ENCODE measurements at regions not wholly inside any gene's neighbourhood (a gene's known extent, or its start where the extent isn't known, plus 50 kb on each side); places are given as distances from the start of the nearest gene placed in this dataset.
"Not testable (repeated sequence)": the region's sequence is repeated elsewhere in the genome, so short reads cannot be mapped to it uniquely, and the experiment has no call there.

DNA sequence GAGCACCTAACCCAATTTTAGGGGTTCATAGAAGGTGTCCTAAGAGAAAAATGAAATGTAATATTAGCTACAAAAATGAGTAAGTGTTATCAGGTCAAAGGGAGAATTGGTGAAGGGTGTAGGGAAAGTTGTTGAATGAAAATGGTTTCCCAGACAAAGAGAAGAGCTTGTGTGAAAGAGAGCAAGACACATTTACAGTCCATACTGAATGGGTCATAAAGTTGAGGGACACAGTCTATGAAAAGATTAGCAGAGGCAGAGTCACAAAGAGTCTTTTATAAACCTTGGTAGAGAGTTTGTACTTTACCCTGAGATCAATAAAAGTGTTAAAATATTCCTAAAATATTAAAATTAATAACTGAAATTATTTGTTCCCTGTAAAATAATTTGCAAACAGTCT, 759.4 kb downstream of the DIAPH3 start:
- no peak for DNase-seq (ENCODE audit: low read depth)

DNA sequence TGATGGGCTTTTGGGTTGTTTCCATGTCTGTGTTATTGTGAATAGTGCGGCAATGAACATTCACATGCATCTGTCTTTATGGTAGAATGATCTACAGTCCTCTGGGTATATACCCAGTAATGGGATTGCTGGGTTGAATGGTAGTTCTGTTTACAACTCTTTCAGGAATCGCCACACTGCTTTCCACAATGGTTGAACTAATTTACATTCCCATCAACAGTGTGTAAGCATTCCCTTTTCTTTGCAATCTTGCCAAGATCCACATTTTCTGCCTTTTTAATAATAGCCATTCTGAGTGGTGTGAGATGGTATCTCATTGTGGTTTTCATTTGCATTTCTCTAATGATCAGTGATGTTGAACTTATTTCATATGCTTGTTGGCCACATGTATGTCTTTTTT, 756.5 kb downstream of the DIAPH3 start:
- not testable (repeated sequence) for DNase-seq (ENCODE audit: low read depth)

DNA sequence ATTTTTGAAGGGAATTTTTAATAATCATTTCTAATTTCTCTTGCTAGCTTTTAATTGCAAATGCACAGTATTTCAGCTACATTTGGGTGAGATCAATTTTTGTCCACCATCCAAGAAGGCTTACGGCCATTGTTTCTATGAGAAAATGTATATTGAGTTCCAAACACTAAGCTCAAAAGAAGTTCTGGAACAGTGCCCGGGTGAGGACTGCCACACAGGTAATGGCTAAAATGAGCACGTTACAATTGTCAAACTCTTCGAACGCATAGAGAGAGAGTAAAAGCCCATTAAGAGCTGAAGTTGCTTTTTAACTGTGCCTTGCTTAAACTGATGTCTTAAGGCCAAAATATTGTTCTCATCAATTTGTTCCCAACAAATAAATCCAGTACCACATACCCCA, 755.0 kb downstream of the DIAPH3 start:
- DNase-seq (ENCODE audit: low read depth) = no peak

DNA sequence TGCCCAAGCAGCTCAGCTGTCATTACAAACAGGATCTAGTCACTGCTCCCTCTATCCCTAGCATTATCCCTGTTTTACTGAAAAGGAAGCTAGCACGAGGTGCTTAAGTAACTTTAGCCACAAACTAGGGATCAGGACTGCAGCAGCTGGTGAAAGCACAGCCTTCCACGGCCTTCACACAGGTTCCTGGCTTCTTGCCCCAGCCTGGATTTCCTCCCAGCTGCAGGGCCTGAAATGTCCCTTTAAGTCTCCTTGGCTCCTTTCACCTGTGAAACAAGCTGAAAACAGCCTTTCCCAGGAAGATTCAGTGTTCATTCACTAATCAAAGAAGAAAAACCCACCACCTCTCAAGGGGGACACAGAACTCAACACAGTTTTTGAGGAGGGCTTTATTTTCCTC, 754.5 kb downstream of the DIAPH3 start:
- no peak for DNase-seq (ENCODE audit: low read depth)

DNA sequence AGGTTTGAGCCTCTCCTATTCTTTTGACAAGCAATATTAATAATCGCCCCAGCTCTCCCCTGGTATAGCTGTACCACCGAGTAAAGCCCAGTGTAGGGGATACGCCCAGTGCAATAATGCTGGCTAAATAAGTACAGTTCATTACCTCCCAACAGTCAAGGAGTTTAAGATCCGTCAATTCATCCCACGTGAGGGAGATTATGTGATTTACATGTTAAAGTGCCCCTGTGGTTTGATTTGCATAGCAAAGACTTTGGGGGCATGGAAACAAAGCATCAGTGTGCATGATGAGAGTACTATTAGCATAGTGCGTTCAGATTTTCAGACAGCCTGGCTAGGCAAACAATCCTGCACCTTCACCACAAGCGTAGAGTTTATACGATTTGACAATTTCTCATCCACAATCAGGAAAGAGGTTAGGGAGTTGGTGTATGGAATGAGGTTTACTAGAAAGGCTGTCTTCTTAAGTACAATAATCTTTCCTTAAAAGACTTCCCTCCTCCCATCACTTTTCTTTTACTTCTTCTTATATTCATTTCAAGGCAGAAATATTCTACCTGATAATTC, 754.0 kb downstream of the DIAPH3 start:
- DNase-seq (ENCODE audit: low read depth) = no peak

DNA sequence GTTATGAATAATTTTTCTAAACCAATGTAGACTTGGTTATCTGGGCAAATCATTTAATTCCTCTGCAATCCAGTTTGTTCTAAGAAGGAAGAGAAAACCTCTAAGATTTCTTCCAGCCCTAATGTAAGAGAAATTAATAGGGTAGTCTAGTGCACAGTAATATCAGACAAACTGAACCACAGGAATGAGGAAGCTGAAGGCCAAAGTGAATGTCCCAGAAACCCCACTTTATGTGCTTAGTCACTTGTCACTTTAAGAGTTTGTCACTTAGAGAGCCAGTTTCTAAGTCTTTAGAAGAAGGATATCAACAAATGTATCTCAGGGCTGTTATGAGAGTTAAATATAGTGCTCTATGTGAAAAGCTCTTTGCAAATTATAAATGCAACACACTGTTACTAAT, 750.6 kb downstream of the DIAPH3 start:
- DNase-seq (ENCODE audit: low read depth) = peak; percentile 30

DNA sequence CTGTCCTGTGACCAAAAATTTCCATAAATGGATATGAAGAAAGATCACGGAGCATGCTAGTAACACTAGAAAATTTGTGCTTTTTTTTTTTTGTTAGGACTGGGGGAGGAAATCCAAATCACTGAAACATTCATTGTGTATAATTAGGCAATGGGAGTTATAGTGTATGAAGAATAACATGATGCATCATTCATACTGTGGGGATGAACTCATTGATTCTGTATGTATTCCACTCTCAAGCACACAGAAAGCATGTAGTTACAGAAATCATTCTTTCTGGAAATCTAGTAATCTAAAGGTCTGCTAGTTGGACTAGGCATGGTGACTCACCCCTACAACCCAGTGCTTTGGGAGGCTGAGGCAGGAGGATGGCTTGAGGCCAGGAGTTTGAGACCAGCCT, 749.7 kb downstream of the DIAPH3 start:
- no peak for DNase-seq (ENCODE audit: low read depth)

DNA sequence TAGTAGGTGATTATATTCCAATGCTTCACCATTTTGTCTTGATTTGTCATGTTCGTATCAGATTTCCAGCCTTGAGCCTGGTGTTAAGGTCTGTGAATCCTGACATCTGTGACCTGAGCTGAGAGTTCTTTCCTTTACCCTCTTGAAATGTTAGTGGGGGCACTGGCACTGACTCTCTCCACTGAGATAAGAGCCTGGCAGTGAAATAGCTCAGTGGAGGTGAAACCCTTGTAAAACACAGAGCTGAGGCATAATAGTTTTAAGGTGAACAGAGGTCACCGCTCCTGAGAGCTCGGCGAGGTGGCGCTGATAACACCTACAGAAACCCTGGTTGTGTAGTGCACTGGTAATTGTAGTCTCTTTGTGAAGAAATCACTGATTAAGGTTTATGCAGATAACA, 748.2 kb downstream of the DIAPH3 start:
- DNase-seq (ENCODE audit: low read depth) = no peak

DNA sequence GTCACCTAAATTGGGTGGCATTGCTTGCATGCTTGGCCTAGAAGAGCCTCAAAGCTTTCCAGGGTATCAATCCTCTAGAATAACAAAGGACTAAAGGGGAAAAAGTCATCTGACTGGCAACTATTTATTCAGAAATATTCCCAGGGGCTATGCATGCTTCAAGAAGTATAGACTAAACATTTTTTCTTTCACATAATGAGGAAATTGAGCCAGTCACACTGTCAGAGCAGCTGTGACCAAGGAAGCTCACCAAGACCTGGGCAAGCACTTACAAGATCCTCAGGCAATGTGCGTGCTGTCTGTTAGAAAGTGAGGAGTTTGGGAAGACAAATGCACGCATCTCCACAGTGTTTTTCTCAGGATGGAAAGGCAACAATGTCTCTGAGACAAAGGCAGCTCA, 747.2 kb downstream of the DIAPH3 start:
- DNase-seq (ENCODE audit: low read depth) = no peak

DNA sequence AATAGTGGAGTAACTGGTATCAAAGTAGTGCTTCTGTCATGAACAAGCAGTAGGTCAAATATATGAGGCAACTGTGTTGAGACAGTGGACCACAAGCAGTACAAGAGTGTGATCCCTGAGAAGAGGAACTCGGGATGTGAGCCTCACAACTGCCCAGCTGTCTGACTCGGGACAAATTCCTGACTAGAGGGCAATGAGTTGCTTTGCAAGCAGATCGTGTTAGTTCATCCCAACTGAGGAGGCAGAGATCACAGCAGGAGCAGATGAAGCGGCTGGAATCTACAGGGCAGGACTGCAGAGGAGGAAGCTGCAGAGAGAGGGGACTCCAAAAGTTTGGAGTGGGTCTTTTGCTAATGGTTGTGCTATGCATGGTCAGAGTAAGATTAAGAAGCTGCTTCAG, 741.1 kb downstream of the DIAPH3 start:
- DNase-seq (ENCODE audit: low read depth) = no peak

DNA sequence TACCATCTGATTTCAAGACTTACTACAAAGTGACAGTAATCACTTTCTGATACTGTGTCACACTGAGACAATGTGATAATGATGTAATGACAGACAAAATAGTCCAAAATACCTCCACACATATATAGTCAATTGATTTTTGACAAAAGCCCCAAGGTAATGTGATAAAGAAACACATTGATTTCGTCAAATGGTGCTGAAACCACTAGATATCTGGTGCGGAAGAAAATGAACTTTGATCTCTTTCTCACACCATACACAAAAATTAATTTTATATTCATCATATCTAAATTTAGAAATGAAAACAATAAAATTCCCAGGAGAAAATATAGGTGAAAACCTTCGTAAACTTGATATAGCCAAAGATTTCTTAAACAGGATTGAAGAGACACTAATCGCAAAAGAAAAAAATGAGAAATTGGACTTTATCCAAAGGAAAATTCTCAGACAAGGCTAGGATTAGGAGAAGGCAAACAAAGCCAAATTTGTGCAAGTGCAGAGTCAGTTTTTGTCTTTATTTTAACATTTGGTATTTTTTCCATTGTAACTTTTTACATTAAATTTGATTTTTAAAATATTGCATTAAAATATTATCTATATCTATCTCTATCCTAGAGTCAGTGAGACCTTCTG, 739.9 kb downstream of the DIAPH3 start:
- no peak for DNase-seq (ENCODE audit: low read depth)

DNA sequence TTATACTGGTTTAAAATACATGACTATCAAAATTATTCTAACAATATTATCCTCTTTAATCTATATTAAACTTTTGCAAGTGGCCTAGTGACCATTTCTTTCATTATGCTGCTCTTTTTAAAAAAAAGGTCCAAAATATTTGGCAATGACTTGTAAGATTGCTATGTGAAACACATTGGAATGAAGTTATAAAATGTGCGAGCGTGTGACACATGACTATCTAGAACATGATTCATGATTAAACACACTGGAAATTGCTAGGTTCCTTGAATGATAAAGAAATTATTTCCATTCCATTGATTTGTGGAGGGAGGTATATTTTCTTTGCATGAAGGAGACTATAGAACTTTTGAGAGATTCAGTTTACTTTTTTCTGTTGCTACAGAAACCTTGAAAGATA, 739.1 kb downstream of the DIAPH3 start:
- DNase-seq (ENCODE audit: low read depth) = no peak

DNA sequence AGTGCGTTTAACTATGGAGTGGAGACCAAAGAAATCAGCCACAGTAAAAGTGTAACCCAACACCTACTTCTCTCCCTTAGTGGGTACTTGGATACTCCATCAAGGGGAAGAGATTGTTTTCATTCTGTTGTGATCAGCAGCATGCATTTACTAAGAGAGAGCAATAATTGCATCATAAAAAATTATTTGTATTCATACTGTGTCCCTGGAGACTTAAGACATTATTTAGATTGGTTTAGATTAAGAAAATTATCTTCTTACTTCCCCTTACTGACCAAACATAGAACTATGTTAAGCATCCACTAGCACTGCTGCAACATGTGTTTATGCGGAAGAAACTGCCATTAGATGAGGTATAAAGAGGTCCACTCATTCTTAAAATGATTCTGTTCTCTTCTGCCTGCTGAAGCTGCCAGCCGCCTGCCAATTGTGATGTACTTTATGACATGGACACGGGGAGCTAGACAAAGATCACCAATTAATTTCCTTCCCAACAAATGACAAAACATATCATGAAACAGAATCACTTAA, 738.5 kb downstream of the DIAPH3 start:
- DNase-seq (ENCODE audit: low read depth) = no peak

DNA sequence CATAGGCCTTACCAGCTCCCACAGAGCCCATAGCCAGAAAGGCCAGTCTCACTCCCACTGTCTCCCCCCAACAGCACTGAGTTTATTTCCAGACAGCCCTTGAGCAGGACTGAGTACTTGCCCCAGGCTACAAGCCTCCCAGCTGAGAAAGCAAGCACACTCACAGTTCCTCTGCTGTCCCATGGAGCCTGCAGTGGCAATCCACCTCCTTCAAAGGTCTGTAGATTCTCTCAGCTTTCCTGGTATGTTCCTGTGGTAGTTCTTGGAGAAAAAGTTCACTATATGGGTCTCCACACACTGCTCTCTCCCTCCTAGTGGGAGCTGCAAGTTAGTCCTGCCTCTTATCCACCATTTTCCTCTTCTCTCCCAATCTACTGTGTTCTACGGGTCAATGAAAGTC, 728.7 kb downstream of the DIAPH3 start:
- no peak for DNase-seq (ENCODE audit: low read depth)

DNA sequence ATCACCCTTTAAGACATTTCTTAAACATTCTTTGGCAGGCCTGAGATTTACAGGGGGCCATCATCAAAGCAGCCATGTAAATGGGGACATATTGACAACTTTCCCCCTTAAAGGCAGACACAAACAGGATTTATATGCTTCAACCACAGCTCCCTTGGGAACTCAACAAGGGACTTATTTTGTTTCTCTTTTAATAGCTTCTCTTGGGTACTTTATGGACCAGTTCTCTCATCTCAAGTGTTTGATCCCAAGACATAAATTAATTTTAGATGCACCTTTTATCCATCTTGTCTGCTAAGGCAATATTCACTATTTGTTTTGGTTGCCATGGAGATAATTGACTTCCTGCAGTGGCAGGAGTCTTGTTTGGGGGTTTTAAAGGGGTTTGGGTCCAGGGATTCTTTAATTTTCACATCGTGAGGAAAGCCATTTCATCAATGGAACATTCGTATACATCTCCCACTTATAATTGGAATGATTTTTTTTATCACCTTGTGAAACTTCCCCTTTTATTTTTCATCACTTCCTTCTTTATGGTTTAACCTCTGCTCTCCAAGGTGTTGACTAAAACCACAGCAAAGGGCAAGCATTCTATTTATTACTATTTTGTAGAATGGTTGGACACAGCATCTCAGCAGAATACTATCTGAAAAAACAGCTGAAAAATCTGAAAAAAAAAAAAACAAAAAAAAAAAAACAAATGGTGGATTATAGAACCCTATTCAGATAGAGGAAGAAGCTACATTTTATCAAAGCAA, 726.0 kb downstream of the DIAPH3 start:
- DNase-seq (ENCODE audit: low read depth) = no peak

DNA sequence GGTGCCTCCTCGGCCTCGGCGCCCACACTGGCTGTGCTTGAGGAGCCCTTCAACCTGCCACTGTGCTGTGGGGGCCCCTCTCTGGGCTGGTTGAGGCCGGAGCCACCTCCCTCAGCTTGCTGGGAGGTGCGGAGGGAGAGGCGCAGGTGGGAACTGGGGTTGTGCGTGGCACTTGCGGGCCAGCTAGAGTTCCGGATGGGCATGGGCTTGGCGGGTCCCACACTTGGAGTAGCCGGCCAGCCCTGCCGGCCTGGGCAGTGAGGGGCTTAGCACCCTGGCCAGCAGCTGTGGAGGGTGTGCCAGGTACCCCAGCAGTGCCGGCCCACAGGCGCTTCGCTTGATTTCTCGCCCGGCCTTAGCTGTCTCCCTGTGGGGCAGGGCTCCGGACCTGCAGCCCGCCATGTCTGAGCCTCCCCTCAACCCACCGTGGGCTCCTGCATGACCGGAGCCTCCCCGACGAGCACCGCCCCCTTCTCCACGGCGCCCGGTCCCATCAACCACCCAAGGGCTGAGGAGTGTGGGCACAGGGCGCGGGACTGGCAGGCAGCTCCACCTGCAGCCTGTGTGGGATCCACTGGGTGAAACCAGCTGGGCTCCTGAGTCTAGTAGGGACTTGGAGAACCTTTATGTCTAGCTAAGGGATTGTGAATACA, 723.8 kb downstream of the DIAPH3 start:
- no peak for DNase-seq (ENCODE audit: low read depth)

DNA sequence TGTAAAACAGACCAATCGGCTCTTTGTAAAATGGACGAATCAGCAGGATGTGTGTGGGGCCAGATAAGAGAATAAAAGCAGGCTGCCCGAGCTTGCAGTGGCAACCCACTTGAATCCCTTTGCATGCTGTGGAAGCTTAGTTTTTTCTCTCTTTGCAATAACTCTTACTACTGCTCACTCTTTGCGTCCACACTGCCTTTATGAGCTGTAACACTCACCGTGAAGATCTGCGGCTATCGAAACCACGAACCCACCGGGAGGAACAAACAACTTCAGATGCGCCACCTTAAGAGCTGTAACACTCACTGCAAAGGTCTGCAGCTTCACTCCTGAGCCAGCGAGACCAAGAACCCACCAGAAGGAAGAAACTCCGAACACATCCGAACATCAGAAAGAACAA, 722.7 kb downstream of the DIAPH3 start:
- not testable (repeated sequence) for DNase-seq (ENCODE audit: low read depth)

DNA sequence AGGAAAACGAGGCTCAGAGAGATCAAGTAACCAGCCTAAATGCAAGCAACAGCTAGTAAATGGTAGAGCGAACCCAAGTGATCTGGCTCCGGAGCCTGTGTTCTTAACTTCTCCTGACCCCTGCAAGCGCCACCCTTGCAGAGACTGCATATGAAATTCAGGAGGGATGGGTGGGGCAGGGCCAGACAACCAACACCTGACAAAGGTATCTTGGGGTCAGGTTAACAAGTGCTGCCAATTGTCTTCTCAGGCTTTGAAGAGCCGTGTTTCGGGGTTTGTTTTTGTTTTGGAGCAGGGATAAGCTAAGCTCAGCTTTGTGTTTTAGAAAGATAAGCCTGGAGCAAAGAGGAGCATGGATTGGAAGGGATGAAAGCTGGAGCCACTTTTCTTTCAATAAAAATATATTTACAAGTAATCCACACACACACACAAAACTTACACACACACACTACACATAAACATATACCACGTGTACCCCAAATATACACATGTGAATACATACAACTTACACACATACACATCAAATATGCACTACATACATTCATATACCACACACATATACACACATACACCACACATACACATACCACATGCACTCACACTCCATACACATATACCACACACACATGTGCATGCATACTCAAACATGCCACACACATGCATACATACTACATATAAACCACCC, 722.0 kb downstream of the DIAPH3 start:
- no peak for DNase-seq (ENCODE audit: low read depth)

DNA sequence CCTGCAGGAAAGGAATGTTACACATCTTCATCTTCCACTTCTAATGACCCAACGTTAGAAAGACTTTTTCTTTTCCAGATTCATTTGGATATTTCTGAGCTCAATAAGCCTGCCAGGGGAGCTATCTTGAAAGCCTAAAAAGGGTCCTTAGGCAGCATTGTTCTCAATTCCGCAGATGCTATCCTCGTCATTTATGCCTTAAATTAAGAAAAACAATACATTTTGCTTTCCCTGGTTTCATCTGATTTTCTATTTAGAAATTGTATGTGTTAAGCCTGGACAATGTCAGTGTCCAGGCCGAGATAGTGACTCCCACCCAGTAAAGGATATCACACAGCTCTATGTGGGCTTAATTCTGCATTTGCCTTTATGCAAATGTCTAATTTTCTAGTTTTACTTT, 721.3 kb downstream of the DIAPH3 start:
- no peak for DNase-seq (ENCODE audit: low read depth)

DNA sequence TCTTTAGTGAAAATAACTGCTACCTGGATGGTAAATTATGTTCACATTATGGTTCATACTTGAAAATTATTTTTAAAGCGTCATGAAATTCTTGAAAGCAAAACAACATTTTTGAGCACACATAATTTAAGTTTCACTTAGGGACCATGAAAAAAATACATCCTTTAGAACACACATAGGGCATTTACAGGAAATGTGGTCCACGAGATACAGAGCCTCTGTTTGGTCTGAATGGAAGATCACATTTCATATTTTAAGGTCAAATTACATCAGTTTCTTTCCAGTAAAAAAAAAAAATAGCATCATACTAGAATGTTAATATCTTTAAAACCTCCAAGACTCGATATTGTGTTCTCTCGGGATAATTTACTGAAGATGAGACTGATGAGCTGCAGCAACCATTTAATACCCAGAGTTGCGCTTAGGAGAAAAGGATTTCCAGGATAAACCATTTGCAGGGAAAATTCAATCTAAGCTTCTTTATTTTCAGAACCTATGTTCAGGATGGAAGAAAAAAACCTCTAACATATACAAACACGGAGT, 720.7 kb downstream of the DIAPH3 start:
- no peak for DNase-seq (ENCODE audit: low read depth)

DNA sequence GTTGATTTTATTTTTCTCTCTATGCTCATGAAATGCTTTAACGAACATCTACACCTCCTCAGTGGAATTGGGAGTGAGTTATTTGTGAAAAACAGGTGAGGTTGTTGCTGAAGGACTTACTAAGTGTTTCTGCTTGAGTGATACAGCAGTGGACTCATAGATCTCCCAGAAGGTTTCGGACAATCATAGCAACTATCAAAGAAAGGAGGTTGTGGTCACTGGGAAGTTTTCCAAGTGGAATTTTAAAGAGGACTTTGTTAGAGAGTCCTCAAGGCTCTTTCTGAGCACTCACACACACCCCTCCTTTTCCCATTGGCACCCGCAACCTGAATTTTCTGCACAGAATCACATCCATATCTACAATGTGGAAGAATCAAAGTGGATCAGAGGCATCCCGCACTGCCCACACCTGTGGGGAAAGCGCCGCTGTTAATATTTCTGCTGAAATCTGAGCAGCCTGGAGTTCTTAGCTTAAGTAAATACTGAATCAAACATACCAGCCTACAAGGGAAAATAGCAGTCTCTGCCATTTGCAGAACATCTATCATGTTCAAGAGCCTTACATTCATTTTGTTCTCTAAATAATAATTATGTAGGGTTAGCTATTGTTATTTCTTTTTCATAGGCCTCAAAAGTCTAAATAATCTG, 719.4 kb downstream of the DIAPH3 start:
- DNase-seq (ENCODE audit: low read depth) = no peak

Data from renal cortical epithelial cell (primary cell).